Muscle layer of colon (tissue), 2 donors: ENCODE measurements at regions not wholly inside any gene's neighbourhood (a gene's known extent, or its start where the extent isn't known, plus 50 kb on each side); places are given as distances from the start of the nearest gene placed in this dataset.

Experiments
- H3K27ac ChIP-seq: one replicate; pipeline ENCODE4 v1.7.0; 2013; ENCODE audit warnings: low read depth, mild to moderate bottlenecking, low read length, moderate library complexity
- H3K27me3 ChIP-seq, 2 donors: one replicate each; pipeline ENCODE4 v1.7.0; 2013; ENCODE audit warnings: low read length in 2 of 2, mild to moderate bottlenecking in 2 of 2; ENCODE audit not compliant: insufficient read depth in 2 of 2, control insufficient read depth in 1 of 2
- H3K36me3 ChIP-seq: one replicate; pipeline ENCODE4 v1.7.0; 2013; ENCODE audit warnings: mild to moderate bottlenecking, low read length; ENCODE audit not compliant: insufficient read depth
- H3K4me1 ChIP-seq: one replicate; pipeline ENCODE4 v1.7.0; 2013; ENCODE audit warnings: mild to moderate bottlenecking, low read length; ENCODE audit not compliant: insufficient read depth
- H3K4me3 ChIP-seq, 2 donors: one replicate each; pipeline ENCODE4 v1.7.0; 2013; ENCODE audit warnings: low read length in 2 of 2, low read depth in 1 of 2, mild to moderate bottlenecking in 1 of 2, moderate library complexity in 1 of 2
- H3K9ac ChIP-seq: one replicate; pipeline ENCODE4 v1.7.0; 2013; ENCODE audit warnings: low read length
- H3K9me3 ChIP-seq: one replicate; pipeline ENCODE4 v1.7.0; 2013; ENCODE audit warnings: mild to moderate bottlenecking, low read length
- donor health status: abdominal sarcoma.
- donor health status: Adenocarcinoma of cecum.

DNA sequence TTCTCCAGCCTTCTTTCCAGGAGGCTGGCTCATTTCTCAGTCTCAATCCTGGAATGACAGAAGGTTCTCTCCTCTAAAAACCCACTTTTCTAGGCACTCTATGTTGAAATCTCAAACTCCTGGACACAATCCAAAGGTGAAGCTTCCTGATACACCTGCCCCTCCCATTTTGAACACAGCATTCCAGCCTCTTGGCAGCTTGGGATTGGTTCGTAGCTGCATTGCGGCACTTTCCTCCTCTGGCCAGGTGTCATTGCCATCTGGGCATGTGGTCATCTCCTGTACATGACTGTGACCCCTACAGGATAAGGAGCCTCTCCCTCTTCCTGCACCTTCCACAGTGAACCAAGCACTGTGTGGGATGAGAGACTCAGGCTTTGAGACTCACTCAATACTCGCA lies 230.2 kb upstream of the B3GAT1 start:
- Histone ChIP-seq H3K36me3 (no peaks in the 10 kb centered on the region), H3K9ac (no peak overlapping the region), H3K4me3 (no peak overlapping the region), H3K27ac (no peak overlapping the region), H3K4me1 (peaks cover 12% of the 10 kb centered on the region), H3K27me3 (no peaks in the 10 kb centered on the region), H3K9me3 (no peaks in the 10 kb centered on the region)

DNA sequence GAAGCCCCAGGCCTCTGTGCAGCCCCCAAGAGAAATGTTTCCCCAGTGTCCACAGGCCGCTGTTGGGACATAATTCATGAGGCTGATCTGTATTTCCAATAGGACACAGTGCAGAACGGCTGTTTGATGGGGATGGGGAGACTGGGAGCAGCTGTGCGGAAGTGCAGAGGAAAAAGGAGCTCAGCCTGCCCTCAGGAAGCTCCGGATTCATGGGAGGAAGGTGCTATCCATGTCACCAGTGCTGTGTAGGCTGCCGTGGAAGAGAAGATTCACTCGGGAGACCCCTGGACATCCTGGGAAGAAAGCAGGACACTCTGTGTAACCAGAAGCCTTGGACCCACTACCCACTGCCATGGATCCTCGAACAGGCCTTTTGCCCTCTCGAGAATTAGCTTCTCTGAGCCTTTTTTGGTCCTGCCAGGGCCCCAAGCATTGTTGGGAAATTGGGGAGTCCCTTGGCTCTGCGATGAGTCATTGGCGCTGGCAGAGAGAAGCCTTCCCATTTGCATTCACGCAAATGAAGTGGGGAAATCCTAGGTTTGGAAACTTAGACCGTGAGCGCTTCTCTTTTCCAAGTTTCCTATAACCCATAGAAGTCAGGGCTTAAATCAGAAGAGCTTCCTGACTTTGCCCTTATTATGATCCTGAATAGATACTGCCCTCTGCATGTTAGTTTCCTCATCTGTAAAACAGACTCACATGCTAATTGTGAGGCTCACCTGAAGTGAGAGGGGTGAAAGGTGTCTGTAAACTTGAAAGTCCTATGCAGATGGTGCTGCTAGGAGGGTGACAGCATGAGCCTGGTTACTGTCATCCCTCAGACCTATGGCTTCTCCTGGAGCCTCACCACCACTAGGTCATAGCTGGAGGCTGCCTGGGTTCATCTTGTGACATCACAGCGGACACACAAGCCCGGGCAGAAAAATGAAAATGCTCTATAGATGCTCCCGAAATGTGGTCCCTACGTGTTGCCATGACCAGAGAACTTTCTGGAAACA lies 229.2 kb upstream of the B3GAT1 start:
- Histone ChIP-seq H3K27me3 (no peaks in the 10 kb centered on the region), H3K27ac (no peak overlapping the region), H3K4me3 (no peak overlapping the region), H3K9me3 (no peaks in the 10 kb centered on the region), H3K4me1 (peaks cover 12% of the 10 kb centered on the region), H3K36me3 (no peaks in the 10 kb centered on the region), H3K9ac (no peak overlapping the region)

DNA sequence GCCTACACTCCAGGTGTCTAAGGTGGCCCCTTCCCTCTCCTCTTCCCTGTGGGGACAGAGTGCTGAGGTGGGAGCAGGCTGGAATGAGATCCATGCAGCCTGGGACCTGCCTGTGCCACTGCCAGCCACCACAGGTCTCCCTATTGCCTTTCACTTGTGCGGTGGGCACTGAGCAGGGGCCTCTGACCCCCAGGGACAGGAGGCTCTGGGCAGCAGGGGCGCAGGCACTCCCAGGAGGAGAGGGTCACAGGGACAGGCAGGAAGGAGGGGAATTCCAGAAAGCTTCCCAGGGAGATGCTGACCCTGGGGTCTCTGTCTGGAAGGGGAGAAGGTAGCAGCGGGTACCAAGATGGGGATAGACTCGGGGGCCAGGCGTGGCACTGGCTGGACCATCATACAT lies 228.5 kb upstream of the B3GAT1 start:
- Histone ChIP-seq H3K4me1 (peaks cover 12% of the 10 kb centered on the region), H3K9ac (no peak overlapping the region), H3K27me3 (no peaks in the 10 kb centered on the region), H3K36me3 (no peaks in the 10 kb centered on the region), H3K4me3 (no peak overlapping the region), H3K9me3 (no peaks in the 10 kb centered on the region), H3K27ac (no peak overlapping the region)

DNA sequence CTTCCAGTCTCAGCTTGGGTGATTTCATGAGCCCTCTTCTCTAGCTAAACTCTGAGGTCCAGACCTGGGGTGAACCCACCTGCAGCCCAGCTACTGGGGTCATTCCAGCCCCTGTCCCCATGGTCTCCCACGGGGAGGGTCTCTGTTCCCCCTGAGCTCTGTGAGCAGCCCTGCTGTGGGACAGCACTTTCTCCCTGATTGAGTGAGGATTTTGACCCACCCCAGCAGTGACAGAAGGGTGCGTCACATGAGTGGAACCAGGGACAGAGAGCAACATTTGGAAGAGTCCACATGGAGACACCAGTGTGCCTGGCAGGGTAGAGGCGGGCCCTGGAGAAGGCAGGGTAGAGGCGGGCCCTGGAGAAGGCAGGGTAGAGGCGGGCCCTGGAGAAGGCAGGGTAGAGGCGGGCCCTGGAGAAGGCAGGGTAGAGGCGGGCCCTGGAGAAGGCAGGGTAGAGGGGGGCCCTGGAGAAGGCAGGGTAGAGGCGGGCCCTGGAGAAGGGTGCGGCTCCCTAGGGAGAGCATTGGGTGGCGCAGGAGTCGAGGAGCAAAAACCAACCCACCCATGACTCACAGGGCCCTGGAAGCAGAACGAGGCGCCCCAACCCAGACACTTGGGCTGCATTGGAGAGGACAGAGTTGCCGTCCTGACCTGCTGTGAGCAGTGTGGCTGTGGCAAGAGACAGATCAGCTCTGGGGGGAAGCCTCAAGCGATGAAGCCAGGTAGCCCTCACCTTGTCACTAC lies 227.7 kb upstream of the B3GAT1 start:
- H3K4me3 ChIP-seq = no peak overlapping the region
- H3K27ac ChIP-seq = no peak overlapping the region
- H3K9me3 ChIP-seq = no peaks in the 10 kb centered on the region
- peaks cover 12% of the 10 kb centered on the region for H3K4me1 ChIP-seq
- H3K36me3 ChIP-seq = no peaks in the 10 kb centered on the region
- H3K27me3 ChIP-seq = no peaks in the 10 kb centered on the region
- no peak overlapping the region for H3K9ac ChIP-seq

DNA sequence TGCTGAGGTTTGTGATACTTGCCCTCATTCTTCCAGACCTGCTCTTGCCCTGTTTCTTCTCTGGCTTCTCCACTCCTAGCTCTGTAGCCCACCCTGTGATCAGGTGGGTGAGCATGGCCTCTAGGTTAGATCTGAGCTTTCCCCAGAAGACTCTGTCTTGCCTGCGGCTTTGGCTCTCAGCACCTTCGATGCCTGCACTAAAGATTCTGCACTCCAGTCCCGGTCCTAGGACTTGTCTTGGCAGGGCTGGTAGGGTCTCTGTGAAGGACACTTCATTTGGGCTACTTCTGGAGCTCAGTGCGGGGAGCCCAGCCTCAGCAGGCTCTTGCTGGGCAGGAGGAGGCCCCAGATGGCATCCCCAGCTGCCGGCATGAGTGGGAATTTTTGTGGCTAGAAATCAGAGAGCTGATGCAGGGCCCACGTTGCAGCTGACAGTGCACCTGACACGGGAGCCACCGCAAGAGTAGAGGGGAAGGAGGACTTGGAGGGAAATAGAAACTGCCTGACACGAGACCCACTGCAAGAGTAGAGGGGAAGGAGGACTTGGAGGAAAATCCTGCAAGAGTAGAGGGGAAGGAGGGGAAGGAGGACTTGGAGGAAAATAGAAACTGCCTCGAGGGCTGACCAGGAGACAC lies 226.9 kb upstream of the B3GAT1 start:
- H3K4me1 ChIP-seq = peaks cover 11% of the 10 kb centered on the region
- no peak overlapping the region for H3K9ac ChIP-seq

DNA sequence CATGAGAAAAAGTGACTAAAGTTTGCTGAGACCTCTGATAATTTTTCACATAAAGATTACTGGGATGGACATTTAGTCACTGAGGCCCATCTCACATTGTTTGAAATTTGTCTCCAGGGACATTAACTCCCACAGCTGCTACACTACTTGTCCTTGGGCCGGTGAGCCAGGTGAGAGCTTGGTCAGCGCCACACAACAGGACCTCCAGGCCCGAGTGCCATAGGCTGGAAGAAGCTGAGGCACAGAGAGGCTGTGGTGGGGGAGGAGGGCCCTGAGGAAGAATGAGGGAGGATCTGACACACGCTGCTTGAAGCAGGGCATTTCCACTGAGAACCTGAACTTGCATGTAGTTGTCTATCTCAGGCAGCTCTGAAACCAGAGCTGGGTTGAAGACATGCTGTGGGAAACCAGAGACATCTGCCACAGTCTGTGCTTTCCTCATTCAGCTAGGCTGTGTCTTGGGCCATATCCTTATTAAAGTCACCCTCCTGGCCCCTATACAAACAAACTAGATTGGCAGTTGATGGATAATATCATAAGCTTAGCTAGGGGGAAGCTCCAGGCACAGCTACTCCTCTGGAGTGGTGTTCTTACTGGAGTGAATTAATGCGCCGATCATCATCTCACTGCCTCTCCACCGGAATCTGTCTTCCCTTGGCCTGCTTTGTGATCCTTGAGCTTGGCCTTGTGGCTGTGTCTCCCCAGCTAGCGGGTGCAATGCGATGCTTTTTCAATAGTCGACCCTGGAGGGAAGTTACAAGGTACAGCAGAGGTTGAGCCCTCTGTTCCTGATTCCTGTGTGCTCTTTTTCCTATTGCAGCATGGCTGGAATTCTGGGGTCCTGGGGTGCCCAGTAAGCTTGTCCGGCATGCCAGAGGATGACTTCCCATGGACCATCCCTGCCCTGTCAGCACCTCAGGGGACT lies 225.3 kb upstream of the B3GAT1 start:
- no peaks in the 10 kb centered on the region for H3K27me3 ChIP-seq
- H3K27ac ChIP-seq = no peak overlapping the region
- no peaks in the 10 kb centered on the region for H3K36me3 ChIP-seq
- no peak overlapping the region for H3K4me3 ChIP-seq
- no peaks in the 10 kb centered on the region for H3K4me1 ChIP-seq
- H3K9ac ChIP-seq = no peak overlapping the region
- no peaks in the 10 kb centered on the region for H3K9me3 ChIP-seq

More for the DNA sequence above, 226.9 kb upstream of the B3GAT1 start:
- no peak overlapping the region for H3K4me3 ChIP-seq
- H3K9me3 ChIP-seq = no peaks in the 10 kb centered on the region
- no peaks in the 10 kb centered on the region for H3K27me3 ChIP-seq
- no peaks in the 10 kb centered on the region for H3K36me3 ChIP-seq
- H3K27ac ChIP-seq = no peak overlapping the region

DNA sequence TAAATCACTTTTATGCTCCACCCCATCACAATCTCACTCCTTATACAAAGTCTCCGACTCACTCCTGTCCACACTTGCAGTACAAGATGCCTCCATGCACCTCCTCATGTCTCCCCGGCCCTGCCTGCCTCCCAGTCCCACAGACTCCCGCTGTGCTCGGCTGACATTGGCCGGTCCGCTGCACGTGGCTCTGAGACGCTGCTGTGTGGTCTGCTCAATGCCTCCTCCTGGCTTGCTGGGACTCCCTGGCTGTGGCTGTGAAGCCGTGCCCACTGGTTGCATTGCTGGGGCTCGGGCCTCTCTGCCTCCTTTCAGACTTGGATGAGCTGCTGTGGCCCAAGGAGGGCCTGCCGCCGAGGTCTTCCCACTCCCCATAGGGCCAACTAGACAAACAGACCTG lies 224.0 kb upstream of the B3GAT1 start:
- Histone ChIP-seq H3K9ac (no peak overlapping the region), H3K9me3 (no peaks in the 10 kb centered on the region), H3K4me3 (no peak overlapping the region), H3K27me3 (no peaks in the 10 kb centered on the region), H3K36me3 (no peaks in the 10 kb centered on the region), H3K4me1 (no peaks in the 10 kb centered on the region), H3K27ac (no peak overlapping the region)

DNA sequence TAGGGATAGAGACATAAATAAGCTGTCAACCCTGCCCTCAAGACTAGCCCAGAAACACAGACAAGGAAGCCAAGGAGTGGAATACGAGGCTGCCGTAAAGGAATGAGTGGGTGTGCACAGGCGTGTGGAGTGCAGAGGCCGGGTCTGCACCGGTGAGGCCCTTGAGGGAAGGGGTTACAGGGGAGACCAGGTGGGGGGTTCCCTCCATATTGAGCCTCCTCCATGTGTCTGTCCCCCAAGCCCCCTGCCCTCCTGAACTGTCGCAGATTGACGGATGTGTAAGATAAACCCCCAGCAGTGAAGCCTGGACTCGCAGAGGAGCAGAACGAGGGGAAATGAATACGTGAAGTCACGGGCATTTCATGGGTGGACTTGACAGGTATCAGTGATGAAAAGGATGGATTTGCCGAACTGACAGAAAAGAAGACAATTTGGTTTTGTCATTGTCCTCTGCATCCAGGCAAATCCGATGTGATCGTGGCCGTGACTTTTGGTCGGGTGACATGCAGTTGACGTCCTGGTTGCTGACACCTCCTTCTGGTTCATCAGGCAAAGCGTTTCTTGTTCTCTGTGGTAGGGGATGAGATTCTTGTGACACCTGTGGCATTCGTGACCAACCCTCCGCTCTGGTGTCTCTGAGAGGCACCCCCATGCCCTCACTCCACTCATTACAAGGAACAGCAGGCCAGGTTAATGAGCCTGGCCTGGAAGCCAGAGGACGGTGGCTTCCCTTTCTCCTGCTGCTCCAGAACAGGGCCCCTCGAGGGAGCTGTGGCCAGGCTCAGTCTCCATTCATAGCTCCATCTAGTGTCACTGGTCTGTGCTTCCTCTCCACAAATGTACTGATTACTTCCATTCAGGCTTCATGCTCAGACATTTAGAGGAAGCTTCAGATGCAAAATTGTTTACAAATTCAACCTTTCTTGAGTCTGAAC lies 223.1 kb upstream of the B3GAT1 start:
- no peak overlapping the region for H3K9ac ChIP-seq
- H3K9me3 ChIP-seq = no peaks in the 10 kb centered on the region
- H3K36me3 ChIP-seq = no peaks in the 10 kb centered on the region
- no peak overlapping the region for H3K27ac ChIP-seq
- no peak overlapping the region for H3K4me3 ChIP-seq
- H3K4me1 ChIP-seq = no peaks in the 10 kb centered on the region
- H3K27me3 ChIP-seq = no peaks in the 10 kb centered on the region

DNA sequence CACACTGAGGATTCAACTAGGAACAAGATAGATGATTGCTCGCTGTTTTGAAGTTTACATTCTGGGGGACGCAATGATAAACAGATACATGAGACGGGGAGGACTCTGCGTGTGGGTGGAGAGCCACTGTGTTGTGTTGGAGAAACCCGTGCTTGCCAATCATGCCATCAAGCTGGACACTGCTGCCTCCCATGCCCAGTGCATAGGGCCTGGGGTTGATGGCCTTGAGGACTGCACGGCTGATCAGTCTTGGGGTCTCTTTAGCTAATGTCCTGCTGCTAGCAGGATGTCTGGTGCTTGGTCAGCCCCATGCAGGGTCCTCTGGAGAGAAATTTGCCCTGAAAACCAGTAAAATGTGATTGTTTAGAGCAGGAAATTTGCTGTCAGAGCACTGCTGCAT lies 221.2 kb upstream of the B3GAT1 start:
- no peak overlapping the region for H3K27ac ChIP-seq
- H3K4me1 ChIP-seq = no peaks in the 10 kb centered on the region
- no peaks in the 10 kb centered on the region for H3K36me3 ChIP-seq
- no peak overlapping the region for H3K4me3 ChIP-seq
- H3K9ac ChIP-seq = no peak overlapping the region
- no peaks in the 10 kb centered on the region for H3K27me3 ChIP-seq
- no peaks in the 10 kb centered on the region for H3K9me3 ChIP-seq
